GM20000 (cell line): ENCODE measurements at regions not wholly inside any gene's neighbourhood (a gene's known extent, or its start where the extent isn't known, plus 50 kb on each side); places are given as distances from the start of the nearest gene placed in this dataset.

ENCODE experiments used
- DNase-seq: peaks from one replicate; pipeline ENCODE4 v3.0.0; 2012; ENCODE audit warnings: low spot score
- TF ChIP-seq, protein P1 (sequence below): IDR thresholded peaks from 2 replicates; pipeline ENCODE4 v1.5.1; 2012; ENCODE audit warnings: mild to moderate bottlenecking, control low read depth; ENCODE audit errors: extremely low read depth, missing control alignments

DNA sequence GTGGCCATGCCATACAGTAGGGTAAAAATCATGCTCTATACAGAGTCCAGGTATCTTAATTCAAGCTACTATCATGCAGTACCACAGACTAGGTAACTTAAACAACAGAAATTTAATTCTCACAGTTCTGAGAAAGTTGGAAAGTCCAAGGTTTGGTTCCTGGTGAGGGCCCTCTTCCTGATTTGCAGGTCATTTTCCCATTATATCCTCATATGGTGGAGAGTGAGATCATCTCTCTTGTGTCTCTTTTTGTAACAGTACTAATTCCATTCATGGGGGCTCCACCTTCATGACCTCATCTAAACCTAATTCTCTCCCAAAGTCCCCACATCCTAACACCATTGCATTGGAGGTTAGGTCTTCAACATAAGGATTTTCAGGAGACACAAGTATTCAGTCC, 335.0 kb upstream of the ACVR2A start:
- TF ChIP-seq, protein P1, sequence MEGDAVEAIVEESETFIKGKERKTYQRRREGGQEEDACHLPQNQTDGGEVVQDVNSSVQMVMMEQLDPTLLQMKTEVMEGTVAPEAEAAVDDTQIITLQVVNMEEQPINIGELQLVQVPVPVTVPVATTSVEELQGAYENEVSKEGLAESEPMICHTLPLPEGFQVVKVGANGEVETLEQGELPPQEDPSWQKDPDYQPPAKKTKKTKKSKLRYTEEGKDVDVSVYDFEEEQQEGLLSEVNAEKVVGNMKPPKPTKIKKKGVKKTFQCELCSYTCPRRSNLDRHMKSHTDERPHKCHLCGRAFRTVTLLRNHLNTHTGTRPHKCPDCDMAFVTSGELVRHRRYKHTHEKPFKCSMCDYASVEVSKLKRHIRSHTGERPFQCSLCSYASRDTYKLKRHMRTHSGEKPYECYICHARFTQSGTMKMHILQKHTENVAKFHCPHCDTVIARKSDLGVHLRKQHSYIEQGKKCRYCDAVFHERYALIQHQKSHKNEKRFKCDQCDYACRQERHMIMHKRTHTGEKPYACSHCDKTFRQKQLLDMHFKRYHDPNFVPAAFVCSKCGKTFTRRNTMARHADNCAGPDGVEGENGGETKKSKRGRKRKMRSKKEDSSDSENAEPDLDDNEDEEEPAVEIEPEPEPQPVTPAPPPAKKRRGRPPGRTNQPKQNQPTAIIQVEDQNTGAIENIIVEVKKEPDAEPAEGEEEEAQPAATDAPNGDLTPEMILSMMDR, result peak; percentile 6
- DNase-seq, result no peak

DNA sequence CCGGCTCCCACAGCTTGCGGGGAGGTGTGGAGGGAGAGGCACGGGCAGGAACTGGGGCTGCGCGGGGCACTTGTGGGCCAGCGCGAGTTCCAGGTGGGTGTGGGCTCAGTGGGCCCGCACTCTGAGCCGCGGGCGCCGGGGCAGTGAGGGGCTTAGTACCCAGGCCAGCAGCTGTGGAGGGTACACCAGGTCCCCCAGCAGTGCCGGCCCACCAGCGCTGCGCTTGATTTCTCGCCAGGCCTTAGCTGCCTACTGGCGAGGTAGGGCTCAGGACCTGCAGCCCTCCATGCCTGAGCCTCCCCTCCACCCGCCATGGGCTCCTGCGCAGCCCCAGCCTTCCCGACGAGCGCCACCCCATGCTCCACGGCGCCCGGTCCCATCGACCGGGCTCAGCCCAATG, 337.9 kb upstream of the ACVR2A start:
- no peak for DNase-seq
- TF ChIP-seq, protein P1, result no peak

DNA sequence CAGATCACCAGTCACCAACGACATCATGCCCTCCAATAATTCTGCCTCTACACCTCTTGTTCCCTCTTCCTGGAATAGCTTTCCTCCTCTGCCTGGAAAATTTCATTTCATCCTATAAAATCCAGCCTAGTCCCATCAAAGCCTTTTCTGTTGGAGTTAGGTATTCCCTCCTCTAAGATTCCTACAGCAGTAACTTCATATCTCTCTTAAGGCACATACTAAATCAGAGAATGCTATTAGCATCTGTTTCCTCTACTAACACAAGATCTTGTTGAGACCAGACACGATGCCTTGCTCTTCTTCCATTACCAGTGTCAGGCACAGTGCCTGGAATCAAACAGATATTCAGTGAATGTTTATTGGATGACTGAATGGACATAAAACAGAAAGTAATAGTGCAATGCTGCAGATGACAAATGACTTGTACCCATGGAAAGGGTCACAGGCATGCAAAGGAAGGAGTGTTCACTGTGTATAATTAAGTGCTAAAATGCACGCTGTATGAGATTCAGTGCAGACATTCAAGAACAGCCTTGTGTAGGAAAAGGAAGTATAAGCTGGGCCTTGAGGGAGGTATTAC, 342.0 kb upstream of the ACVR2A start:
- no peak for DNase-seq
- TF ChIP-seq, protein P1, result no peak

DNA sequence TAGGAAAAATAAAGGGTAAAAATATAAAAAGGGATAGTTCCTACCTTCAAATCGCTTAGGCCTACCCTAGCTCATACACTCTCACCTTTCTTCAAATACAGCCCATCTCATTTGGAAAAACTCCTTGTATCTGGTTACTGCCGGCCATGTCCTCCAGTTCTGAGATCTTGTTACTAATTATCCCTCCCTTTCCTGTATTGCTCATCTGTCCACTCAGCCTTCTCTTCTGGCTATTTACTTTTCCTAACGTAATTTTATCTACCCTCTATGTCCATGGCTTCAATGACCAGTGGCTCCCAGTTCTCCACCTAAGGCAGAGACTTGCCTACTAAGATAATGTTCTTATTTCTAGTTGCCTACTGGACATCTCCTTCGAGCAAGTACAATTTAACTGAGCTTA, 342.9 kb upstream of the ACVR2A start:
- TF ChIP-seq, protein P1, result no peak
- DNase-seq, result no peak

DNA sequence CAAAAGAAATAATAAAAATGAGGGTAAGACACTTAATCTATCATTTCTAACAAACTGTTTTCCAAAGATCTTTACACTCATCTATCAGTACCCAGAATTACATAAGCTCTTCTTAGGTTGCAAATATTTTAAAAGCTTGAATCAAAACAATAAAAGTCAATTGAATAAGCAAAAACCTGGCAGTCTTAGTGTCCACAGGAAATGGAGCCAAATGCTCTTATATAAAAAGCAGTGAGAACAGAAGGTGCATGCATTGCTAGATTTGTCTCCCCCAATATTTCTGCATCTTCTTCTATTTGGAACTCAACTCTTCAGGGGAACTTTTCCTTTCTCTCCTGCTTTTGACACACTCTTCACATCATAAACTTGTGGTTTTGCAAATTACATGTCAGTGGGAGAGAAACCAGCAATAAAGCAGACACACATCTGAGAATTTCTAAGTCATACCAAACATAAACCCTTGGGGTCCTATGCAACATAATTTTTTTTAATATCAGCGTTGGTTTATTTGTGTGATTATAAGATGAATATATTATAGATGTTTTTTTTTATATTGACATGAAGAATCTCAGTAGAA, 343.9 kb upstream of the ACVR2A start:
- TF ChIP-seq, protein P1, result no peak
- DNase-seq, result no peak

DNA sequence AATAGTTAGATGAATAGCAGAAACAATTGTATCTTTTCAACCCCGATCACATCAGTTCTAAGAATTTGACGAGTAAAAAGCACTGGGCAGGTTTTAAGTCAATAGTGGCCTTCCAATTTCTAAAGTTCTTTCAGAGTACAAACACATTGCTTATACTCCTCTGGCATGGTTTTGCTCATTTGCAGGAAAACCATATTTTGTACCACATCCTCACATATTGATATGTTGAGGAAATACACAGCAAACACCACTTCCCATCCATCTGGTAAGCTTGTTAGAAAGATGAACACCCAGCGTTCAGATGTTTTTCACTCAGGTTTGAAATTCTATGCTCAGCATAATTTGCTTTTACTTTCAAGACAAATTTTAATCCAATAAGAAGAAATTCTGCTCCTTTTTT, 344.6 kb upstream of the ACVR2A start:
- TF ChIP-seq, protein P1, result no peak
- no peak for DNase-seq

DNA sequence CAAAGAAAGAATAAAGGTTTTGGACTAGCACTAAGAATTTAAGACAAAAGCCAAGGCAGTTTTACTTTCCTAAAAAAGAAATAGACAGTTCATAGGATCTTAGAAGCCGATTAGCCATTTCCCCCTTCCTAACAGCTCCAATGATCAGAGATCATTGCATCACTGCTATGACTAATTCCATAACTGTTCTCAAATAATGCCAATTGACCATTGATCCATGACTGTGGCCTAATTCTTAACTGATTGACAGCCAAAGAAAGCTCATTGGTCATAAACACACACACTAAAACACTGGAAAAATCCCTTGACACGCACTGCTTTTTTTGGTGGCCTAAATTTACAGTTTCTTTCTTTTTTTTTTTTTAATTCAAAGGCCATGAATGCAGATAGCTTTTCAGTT, 345.0 kb upstream of the ACVR2A start:
- no peak for DNase-seq
- TF ChIP-seq, protein P1, result no peak
